ENCODE measurements at regions not wholly inside any gene's neighbourhood (a gene's known extent, or its start where the extent isn't known, plus 50 kb on each side); places are given as distances from the start of the nearest gene placed in this dataset.
A peak's percentile ranks its signal among the peaks of the same experiment; 100 is the strongest.
"Not testable (repeated sequence)": the region's sequence is repeated elsewhere in the genome, so short reads cannot be mapped to it uniquely, and the experiment has no call there.

GRCh38 chr9:85818971-85819370 is 77.2 kb upstream of the AGTPBP1 start:
- H3K27me3 ChIP-seq (ENCODE audit: insufficient read depth, low read length); DNase-seq (ENCODE audit: insufficient read length, low spot score, missing footprints); H3K9me3 ChIP-seq (ENCODE audit: low read depth, low read length); H3K27ac ChIP-seq (ENCODE audit: low read depth, low read length); H3K4me1 ChIP-seq (ENCODE audit: insufficient read depth, low read length); H3K4me2 ChIP-seq (ENCODE audit: insufficient read depth, low read length); H3K79me2 ChIP-seq (ENCODE audit: insufficient read depth, low read length); H3K4me3 ChIP-seq (ENCODE audit: insufficient read depth, low read length); H2AFZ ChIP-seq (ENCODE audit: low read length); H3K36me3 ChIP-seq (ENCODE audit: insufficient read depth, low read length); H4K20me1 ChIP-seq (ENCODE audit: insufficient read depth, low read length): not testable (repeated sequence)
- TF ChIP-seq CTCF (IDR thresholded peaks at IDR 0.05; ENCODE audit: extremely low read depth, low read depth, low read length) = peak; percentile 37

- H3K27ac ChIP-seq (ENCODE audit: low read depth, low read length); H3K4me1 ChIP-seq (ENCODE audit: insufficient read depth, low read length); H3K27me3 ChIP-seq (ENCODE audit: insufficient read depth, low read length); H3K4me2 ChIP-seq (ENCODE audit: insufficient read depth, low read length); H3K79me2 ChIP-seq (ENCODE audit: insufficient read depth, low read length); H3K36me3 ChIP-seq (ENCODE audit: insufficient read depth, low read length); DNase-seq (ENCODE audit: insufficient read length, low spot score, missing footprints); H2AFZ ChIP-seq (ENCODE audit: low read length); H4K20me1 ChIP-seq (ENCODE audit: insufficient read depth, low read length); H3K4me3 ChIP-seq (ENCODE audit: insufficient read depth, low read length); H3K9me3 ChIP-seq (ENCODE audit: low read depth, low read length): not testable (repeated sequence)
Measured at GRCh38 chr9:85820598-85820997, 78.8 kb upstream of the AGTPBP1 start.

- not testable (repeated sequence) for H3K9me3 ChIP-seq (ENCODE audit: low read depth, low read length); H3K27ac ChIP-seq (ENCODE audit: low read depth, low read length); H3K36me3 ChIP-seq (ENCODE audit: insufficient read depth, low read length); H2AFZ ChIP-seq (ENCODE audit: low read length); H4K20me1 ChIP-seq (ENCODE audit: insufficient read depth, low read length); H3K4me1 ChIP-seq (ENCODE audit: insufficient read depth, low read length); H3K79me2 ChIP-seq (ENCODE audit: insufficient read depth, low read length); H3K27me3 ChIP-seq (ENCODE audit: insufficient read depth, low read length); H3K4me3 ChIP-seq (ENCODE audit: insufficient read depth, low read length); H3K4me2 ChIP-seq (ENCODE audit: insufficient read depth, low read length)
- TF ChIP-seq CTCF (IDR thresholded peaks at IDR 0.05; ENCODE audit: extremely low read depth, low read depth, low read length) = peak; percentile 45
- DNase-seq (ENCODE audit: insufficient read length, low spot score, missing footprints) = peak; percentile 41
Measured at GRCh38 chr9:85824949-85825348, 83.2 kb upstream of the AGTPBP1 start.

- DNase-seq (ENCODE audit: insufficient read length, low spot score, missing footprints); H3K4me1 ChIP-seq (ENCODE audit: insufficient read depth, low read length); H3K9me3 ChIP-seq (ENCODE audit: low read depth, low read length); H3K27ac ChIP-seq (ENCODE audit: low read depth, low read length); H3K27me3 ChIP-seq (ENCODE audit: insufficient read depth, low read length); H4K20me1 ChIP-seq (ENCODE audit: insufficient read depth, low read length); H3K4me2 ChIP-seq (ENCODE audit: insufficient read depth, low read length); H3K4me3 ChIP-seq (ENCODE audit: insufficient read depth, low read length); H2AFZ ChIP-seq (ENCODE audit: low read length); H3K36me3 ChIP-seq (ENCODE audit: insufficient read depth, low read length); H3K79me2 ChIP-seq (ENCODE audit: insufficient read depth, low read length): not testable (repeated sequence)
Measured at GRCh38 chr9:85834591-85834990, 92.8 kb upstream of the AGTPBP1 start.

- H3K4me2 ChIP-seq (ENCODE audit: insufficient read depth, low read length); H2AFZ ChIP-seq (ENCODE audit: low read length); H4K20me1 ChIP-seq (ENCODE audit: insufficient read depth, low read length); H3K4me1 ChIP-seq (ENCODE audit: insufficient read depth, low read length); H3K27ac ChIP-seq (ENCODE audit: low read depth, low read length); H3K36me3 ChIP-seq (ENCODE audit: insufficient read depth, low read length); H3K79me2 ChIP-seq (ENCODE audit: insufficient read depth, low read length); H3K4me3 ChIP-seq (ENCODE audit: insufficient read depth, low read length); DNase-seq (ENCODE audit: insufficient read length, low spot score, missing footprints); H3K27me3 ChIP-seq (ENCODE audit: insufficient read depth, low read length); H3K9me3 ChIP-seq (ENCODE audit: low read depth, low read length): not testable (repeated sequence)
Measured at GRCh38 chr9:85843949-85844348, 97.0 kb upstream of the NAA35 start.

GRCh38 chr9:85847782-85848181 is 93.2 kb upstream of the NAA35 start:
- H3K36me3 ChIP-seq (ENCODE audit: insufficient read depth, low read length); H4K20me1 ChIP-seq (ENCODE audit: insufficient read depth, low read length); DNase-seq (ENCODE audit: insufficient read length, low spot score, missing footprints); H3K4me3 ChIP-seq (ENCODE audit: insufficient read depth, low read length); H3K27me3 ChIP-seq (ENCODE audit: insufficient read depth, low read length); H2AFZ ChIP-seq (ENCODE audit: low read length); H3K9me3 ChIP-seq (ENCODE audit: low read depth, low read length); H3K79me2 ChIP-seq (ENCODE audit: insufficient read depth, low read length); H3K4me2 ChIP-seq (ENCODE audit: insufficient read depth, low read length); H3K4me1 ChIP-seq (ENCODE audit: insufficient read depth, low read length); H3K27ac ChIP-seq (ENCODE audit: low read depth, low read length): not testable (repeated sequence)

Data from osteoblast (primary cell).